ENCODE measurements at regions not wholly inside any gene's neighbourhood (a gene's known extent, or its start where the extent isn't known, plus 50 kb on each side); places are given as distances from the start of the nearest gene placed in this dataset.

GRCh38 chr15:70308011-70308734, 210.5 kb upstream of the TLE3 start:
- TF ChIP-seq CTCF (conservative IDR thresholded peaks at IDR 0.05; ENCODE audit: low read depth), result no peak
- DNase-seq (ENCODE audit: low spot score), result no peak

GRCh38 chr15:70306582-70306981, 208.9 kb upstream of the TLE3 start:
- CTCF ChIA-PET, result interaction anchor here (0.6 kb wide), 1 partner anchor 31 kb away, joined by 3 read pairs; no protein-coding TSS in a partner anchor
- DNase-seq (ENCODE audit: low spot score), result no peak
- POLR2A ChIA-PET (ENCODE audit: low non-redundant PET), result no interaction called here
- no peak overlapping the region for H3K27ac ChIP-seq
- no peak for TF ChIP-seq CTCF (conservative IDR thresholded peaks at IDR 0.05; ENCODE audit: low read depth)

More at GRCh38 chr15:70308011-70308734, 210.5 kb upstream of the TLE3 start:
- ChIA-PET POLR2A (ENCODE audit: low non-redundant PET) (no interaction called here), CTCF (no interaction called here)
- no peak overlapping the region for H3K27ac ChIP-seq

- no peak for TF ChIP-seq CTCF (conservative IDR thresholded peaks at IDR 0.05; ENCODE audit: low read depth)
- DNase-seq (ENCODE audit: low spot score), result no peak
- no peak overlapping the region for H3K27ac ChIP-seq
- POLR2A ChIA-PET (ENCODE audit: low non-redundant PET), result no interaction called here
- CTCF ChIA-PET, result interaction anchor here (0.6 kb wide), 1 partner anchor 31 kb away, joined by 3 read pairs; no protein-coding TSS in a partner anchor
These were observed 208.4 kb upstream of the TLE3 start for GRCh38 chr15:70306081-70306480.

DNA sequence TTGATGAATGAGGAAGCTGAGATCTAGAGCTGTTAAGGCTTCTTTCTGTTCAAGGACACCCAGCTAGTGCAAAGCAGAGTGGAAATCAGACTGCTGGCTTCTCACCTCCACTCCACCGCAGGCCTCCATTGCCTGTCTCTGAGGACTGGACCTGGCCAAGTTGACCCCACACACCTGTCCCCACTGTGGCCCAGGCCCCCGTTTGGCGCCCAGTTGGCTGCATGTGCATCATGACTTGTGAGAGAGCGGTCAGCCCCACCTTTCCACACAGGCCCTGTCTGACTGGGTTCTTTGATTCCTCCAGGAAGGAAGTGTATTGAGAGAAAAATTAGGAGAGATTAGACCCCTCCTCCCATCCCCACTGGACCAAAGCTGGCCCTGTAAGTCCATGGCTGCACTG, 206.3 kb upstream of the TLE3 start:
- no peak for TF ChIP-seq CTCF (conservative IDR thresholded peaks at IDR 0.05; ENCODE audit: low read depth)
- H3K27ac ChIP-seq, result no peak overlapping the region
- POLR2A ChIA-PET (ENCODE audit: low non-redundant PET), result no interaction called here
- CTCF ChIA-PET, result interaction anchor here (0.6 kb wide), 1 partner anchor 826 kb away, joined by 3 read pairs; no protein-coding TSS in a partner anchor
- DNase-seq (ENCODE audit: low spot score), result no peak

- POLR2A ChIA-PET (ENCODE audit: low non-redundant PET), result no interaction called here
- H3K27ac ChIP-seq, result no peak overlapping the region
- TF ChIP-seq CTCF (conservative IDR thresholded peaks at IDR 0.05; ENCODE audit: low read depth), result no peak
- DNase-seq (ENCODE audit: low spot score), result no peak
- CTCF ChIA-PET, result no interaction called here
These were observed 204.6 kb upstream of the TLE3 start for GRCh38 chr15:70302360-70302759.

- ChIA-PET CTCF (no interaction called here), POLR2A (ENCODE audit: low non-redundant PET) (no interaction called here)
- no peak overlapping the region for H3K27ac ChIP-seq
- TF ChIP-seq CTCF (conservative IDR thresholded peaks at IDR 0.05; ENCODE audit: low read depth), result no peak
- no peak for DNase-seq (ENCODE audit: low spot score)
These were observed 203.7 kb upstream of the TLE3 start for GRCh38 chr15:70301396-70301795.
